ENCODE measurements at regions not wholly inside any gene's neighbourhood (a gene's known extent, or its start where the extent isn't known, plus 50 kb on each side); places are given as distances from the start of the nearest gene placed in this dataset.

GRCh38 chr5:25002371-25002770 is 357.6 kb upstream of the CDH10 start:
- H3K9me3 ChIP-seq = no peaks in the 10 kb centered on the region
- no peak overlapping the region for H3K4me2 ChIP-seq
- ATAC-seq (no peak), FAIRE-seq (no peak), DNase-seq (ENCODE audit: low read depth in 1 of 2, low spot score in 1 of 2) (no peak)
- no peaks in the 10 kb centered on the region for H3K4me1 ChIP-seq
- CTCF ChIA-PET = no interaction called here
- TF ChIP-seq JUN (IDR thresholded peaks at IDR 0.05) = no peak
- no peak for TF ChIP-seq KDM1A (IDR thresholded peaks at IDR 0.05; ENCODE audit: low read depth)
- no peak for TF ChIP-seq RARB (CRISPR knock-in tag; IDR thresholded peaks at IDR 0.05)
- TF ChIP-seq EHMT2 (IDR thresholded peaks at IDR 0.05; ENCODE audit: low read depth) = no peak
- TF ChIP-seq EP300 (IDR thresholded peaks at IDR 0.05) = no peak
- no peak for TF ChIP-seq RFX5 (IDR thresholded peaks at IDR 0.05)
- no peak for TF ChIP-seq HOXB13 (CRISPR knock-in tag; IDR thresholded peaks at IDR 0.05; ENCODE audit: low read depth)
- TF ChIP-seq NPAS2 (CRISPR knock-in tag; IDR thresholded peaks at IDR 0.05; ENCODE audit: borderline replicate concordance) = no peak
- no peak for TF ChIP-seq BCL3 (IDR thresholded peaks at IDR 0.05)
- TF ChIP-seq ZNF302 (CRISPR knock-in tag; IDR thresholded peaks at IDR 0.05) = no peak
- TF ChIP-seq SMC3 (IDR thresholded peaks at IDR 0.05) = no peak
- no peak for TF ChIP-seq KDM5A (IDR thresholded peaks at IDR 0.05)
- TF ChIP-seq E2F6 (IDR thresholded peaks at IDR 0.05; ENCODE audit: borderline replicate concordance, low read depth) = no peak
- H3K4me3 ChIP-seq = no peak overlapping the region
- WGBS (ENCODE audit: missing lambda C conversion rate) = 18% methylated on average over 1 of the region's 1 CpG
- POLR2A ChIA-PET = no interaction called here
- no peak overlapping the region for H3K27ac ChIP-seq

GRCh38 chr5:24999732-25000131 is 355.0 kb upstream of the CDH10 start:
- CTCF ChIA-PET = no interaction called here
- WGBS (ENCODE audit: missing lambda C conversion rate) = 17% methylated on average over 2 of the region's 2 CpGs
- TF ChIP-seq ELK1 (IDR thresholded peaks at IDR 0.05; ENCODE audit: low read depth, low read length) = no peak
- TF ChIP-seq EP300 (IDR thresholded peaks at IDR 0.05) = no peak
- no peak for TF ChIP-seq HES2 (IDR thresholded peaks at IDR 0.05)
- no peak for TF ChIP-seq RAD21 (conservative IDR thresholded peaks at IDR 0.05 in 1 of 2, IDR thresholded peaks at IDR 0.05 in 1 of 2)
- TF ChIP-seq EHMT2 (IDR thresholded peaks at IDR 0.05; ENCODE audit: low read depth) = no peak
- no peak for TF ChIP-seq FOSL2 (IDR thresholded peaks at IDR 0.05)
- TF ChIP-seq FOSL2 (CRISPR knock-in tag; IDR thresholded peaks at IDR 0.05) = no peak
- no peak for TF ChIP-seq SREBF2 (IDR thresholded peaks at IDR 0.05)
- no peak for TF ChIP-seq RARB (CRISPR knock-in tag; IDR thresholded peaks at IDR 0.05)
- TF ChIP-seq POLR2AphosphoS2 (conservative IDR thresholded peaks at IDR 0.05; ENCODE audit: low read length) = no peak

GRCh38 chr5:24998641-24999040 is 353.9 kb upstream of the CDH10 start:
- ChIA-PET CTCF (no interaction called here), POLR2A (no interaction called here)
- Histone ChIP-seq H3K27ac (no peak overlapping the region), H3K4me3 (no peak overlapping the region), H3K9me3 (no peaks in the 10 kb centered on the region), H3K4me2 (no peak overlapping the region), H3K4me1 (no peaks in the 10 kb centered on the region)
- no peak for DNase-seq (ENCODE audit: low read depth in 1 of 2, low spot score in 1 of 2)
- WGBS (ENCODE audit: missing lambda C conversion rate) = 17% methylated on average over 2 of the region's 2 CpGs
- ATAC-seq = no peak
- no peak for FAIRE-seq
- TF ChIP-seq RAD21 (conservative IDR thresholded peaks at IDR 0.05 in 1 of 2, IDR thresholded peaks at IDR 0.05 in 1 of 2) (no peak), ATOH8 (CRISPR knock-in tag; IDR thresholded peaks at IDR 0.05; ENCODE audit: low read depth) (no peak), CEBPB (IDR thresholded peaks at IDR 0.05) (no peak), HMGXB4 (CRISPR knock-in tag; IDR thresholded peaks at IDR 0.05; ENCODE audit: borderline replicate concordance) (no peak), PBX3 (IDR thresholded peaks at IDR 0.05) (no peak), CBX2 (IDR thresholded peaks at IDR 0.05; ENCODE audit: borderline replicate concordance, low read depth) (no peak), MYC (IDR thresholded peaks at IDR 0.05; ENCODE audit: borderline replicate concordance, low read length) (no peak), RFX5 (IDR thresholded peaks at IDR 0.05) (no peak), USF2 (IDR thresholded peaks at IDR 0.05) (no peak), CBX8 (IDR thresholded peaks at IDR 0.05) (no peak)

More at GRCh38 chr5:24999732-25000131, 355.0 kb upstream of the CDH10 start:
- FAIRE-seq = no peak
- ATAC-seq = no peak
- no peak overlapping the region for H3K27ac ChIP-seq
- no peak overlapping the region for H3K4me3 ChIP-seq
- DNase-seq (ENCODE audit: low read depth in 1 of 2, low spot score in 1 of 2) = no peak
- POLR2A ChIA-PET = no interaction called here
- no peaks in the 10 kb centered on the region for H3K4me1 ChIP-seq
- H3K4me2 ChIP-seq = no peak overlapping the region
- H3K9me3 ChIP-seq = no peaks in the 10 kb centered on the region
